H9 (cell line): ENCODE measurements at regions not wholly inside any gene's neighbourhood (a gene's known extent, or its start where the extent isn't known, plus 50 kb on each side); places are given as distances from the start of the nearest gene placed in this dataset.

Experiments used
- DNase-seq: peaks from one replicate; pipeline ENCODE4 v3.0.0-alpha.2; 2017
- H2AFZ ChIP-seq: one replicate; pipeline ENCODE4 v1.6.1; 2013; ENCODE audit warnings: mild to moderate bottlenecking, low read length, control low read depth, moderate library complexity
- H2AK5ac ChIP-seq: 2 replicates; pipeline ENCODE4 v1.6.1; 2013; ENCODE audit warnings: low read length, control low read depth, mixed read lengths; ENCODE audit not compliant: insufficient read length
- H2BK120ac ChIP-seq: one replicate; pipeline ENCODE4 v1.6.1; 2013; ENCODE audit warnings: low read depth, mild to moderate bottlenecking, low read length, control low read depth, inconsistent platforms; ENCODE audit not compliant: poor library complexity, severe bottlenecking
- H2BK12ac ChIP-seq: 2 replicates; pipeline ENCODE4 v1.6.1; 2013; ENCODE audit warnings: low read length, control low read depth, mixed read lengths, low read depth; ENCODE audit not compliant: insufficient read length
- H2BK15ac ChIP-seq: 2 replicates; pipeline ENCODE4 v1.6.1; 2013; ENCODE audit warnings: low read depth, low read length, control low read depth
- H2BK20ac ChIP-seq: one replicate; pipeline ENCODE4 v1.6.1; 2013; ENCODE audit warnings: low read depth, mild to moderate bottlenecking, low read length, control low read depth, inconsistent platforms; ENCODE audit not compliant: poor library complexity, severe bottlenecking
- H2BK5ac ChIP-seq: 2 replicates; pipeline ENCODE4 v1.6.1; 2013; ENCODE audit warnings: low read length, control low read depth, mixed read lengths; ENCODE audit not compliant: insufficient read length
- H3K14ac ChIP-seq: 2 replicates; pipeline ENCODE4 v1.6.1; 2013; ENCODE audit warnings: low read length, control low read depth; ENCODE audit not compliant: insufficient read depth
- H3K18ac ChIP-seq: 2 replicates; pipeline ENCODE4 v1.6.1; 2013; ENCODE audit warnings: low read depth, mild to moderate bottlenecking, mixed read lengths, low read length, control low read depth; ENCODE audit not compliant: insufficient read length
- H3K23ac ChIP-seq: 2 replicates; pipeline ENCODE4 v1.6.1; 2013; ENCODE audit warnings: low read length, control low read depth, mixed read lengths, low read depth; ENCODE audit not compliant: insufficient read length
- H3K23me2 ChIP-seq: 2 replicates; pipeline ENCODE4 v1.6.1; 2013; ENCODE audit warnings: low read depth, mild to moderate bottlenecking, mixed read lengths, low read length, control low read depth; ENCODE audit not compliant: insufficient read length, poor library complexity, severe bottlenecking
- H3K27ac ChIP-seq: 2 replicates; pipeline ENCODE4 v1.5.1; 2013; ENCODE audit warnings: low read length, control low read depth, mixed read lengths, low read depth; ENCODE audit not compliant: insufficient read length
- H3K27me3 ChIP-seq: 2 replicates; pipeline ENCODE4 v1.6.1; 2013; ENCODE audit warnings: low read length, control low read depth, inconsistent platforms; ENCODE audit not compliant: insufficient read depth
- H3K4ac ChIP-seq: 2 replicates; pipeline ENCODE4 v1.6.1; 2013; ENCODE audit warnings: low read depth, mild to moderate bottlenecking, control low read depth, inconsistent platforms, low read length, moderate library complexity
- H3K4me1 ChIP-seq: 2 replicates; pipeline ENCODE4 v1.6.1; 2013; ENCODE audit warnings: low read length, control low read depth, inconsistent platforms; ENCODE audit not compliant: insufficient read depth
- H3K4me2 ChIP-seq: 2 replicates; pipeline ENCODE4 v1.6.1; 2013; ENCODE audit warnings: low read length, control low read depth, mixed read lengths; ENCODE audit not compliant: insufficient read length, insufficient read depth
- H3K56ac ChIP-seq: 2 replicates; pipeline ENCODE4 v1.6.1; 2013; ENCODE audit warnings: low read depth, mild to moderate bottlenecking, mixed read lengths, low read length, control low read depth; ENCODE audit not compliant: insufficient read length
- H3K79me1 ChIP-seq: 2 replicates; pipeline ENCODE4 v1.6.1; 2013; ENCODE audit warnings: low read depth, mild to moderate bottlenecking, moderate library complexity, low read length, control low read depth, inconsistent platforms; ENCODE audit not compliant: insufficient read depth, poor library complexity, severe bottlenecking
- H3K79me2 ChIP-seq: 2 replicates; pipeline ENCODE4 v1.6.1; 2013; ENCODE audit warnings: low read length, control low read depth, inconsistent platforms; ENCODE audit not compliant: insufficient read depth
- H3K9ac ChIP-seq: 2 replicates; pipeline ENCODE4 v1.6.1; 2013; ENCODE audit warnings: low read length, control low read depth, mixed read lengths; ENCODE audit not compliant: insufficient read length; ENCODE audit errors: extremely low read depth
- H3K9me3 ChIP-seq: one replicate; pipeline ENCODE4 v1.6.1; 2013; ENCODE audit warnings: low read depth, low read length, inconsistent platforms; ENCODE audit not compliant: control insufficient read depth
- H3T11ph ChIP-seq: one replicate; pipeline ENCODE4 v1.6.1; 2013; ENCODE audit warnings: mild to moderate bottlenecking, low read length, control low read depth, inconsistent platforms
- H4K20me1 ChIP-seq: one replicate; pipeline ENCODE4 v1.6.1; 2013; ENCODE audit not compliant: control insufficient read depth, insufficient read length, insufficient read depth
- H4K5ac ChIP-seq: 2 replicates; pipeline ENCODE4 v1.6.1; 2013; ENCODE audit warnings: low read depth, mild to moderate bottlenecking, mixed read lengths, low read length, control low read depth; ENCODE audit not compliant: insufficient read length
- H4K8ac ChIP-seq: replicated peaks from 2 replicates; pipeline ENCODE4 v1.6.1; 2013; ENCODE audit warnings: low read length, control low read depth, mixed read lengths, low read depth; ENCODE audit not compliant: insufficient read length
- H4K91ac ChIP-seq: 2 replicates; pipeline ENCODE4 v1.6.1; 2013; ENCODE audit warnings: low read depth, mild to moderate bottlenecking, moderate library complexity, mixed read lengths, low read length, control low read depth; ENCODE audit not compliant: insufficient read length
- H3K27ac Mint-ChIP-seq, 3 experiments: 2 replicates in 2 of 3; 3 replicates in 1 of 3; pipeline ENCODE4 v1.8.0; 2020 to 2021; ENCODE audit warnings: mixed read lengths in 3 of 3, mild to moderate bottlenecking in 1 of 3, moderate library complexity in 1 of 3
- H3K27me3 Mint-ChIP-seq: 2 replicates; pipeline ENCODE4 v1.8.0; 2021; ENCODE audit warnings: low read depth, mild to moderate bottlenecking, moderate library complexity, mixed read lengths
- H3K36me3 Mint-ChIP-seq, 3 experiments: 2 replicates in 2 of 3; 3 replicates in 1 of 3; pipeline ENCODE4 v1.8.0; 2020 to 2021; ENCODE audit warnings: low read depth in 3 of 3, mixed read lengths in 3 of 3; ENCODE audit not compliant: insufficient read depth in 1 of 3
- H3K4me1 Mint-ChIP-seq, 2 experiments: 2 replicates each; pipeline ENCODE4 v1.8.0; 2020; ENCODE audit warnings: mixed read lengths in 2 of 2
- H3K4me3 Mint-ChIP-seq, 2 experiments: 2 replicates in 1 of 2; 3 replicates in 1 of 2; pipeline ENCODE4 v1.8.0; 2020 to 2021; ENCODE audit warnings: mild to moderate bottlenecking in 2 of 2, mixed read lengths in 2 of 2, moderate library complexity in 1 of 2
- H3K9me3 Mint-ChIP-seq, 2 experiments: 2 replicates in 1 of 2; 3 replicates in 1 of 2; pipeline ENCODE4 v1.8.0; 2020; ENCODE audit warnings: mild to moderate bottlenecking in 2 of 2, mixed read lengths in 2 of 2, moderate library complexity in 1 of 2
- WGBS: extraction: QIAGEN DNeasy Blood & Tissue Kit; methylation state at CpG from one replicate; pipeline ENCODE4 v1.1.7; 2013; ENCODE audit warnings: missing lambda C conversion rate, low lambda C conversion rate, mixed read lengths; ENCODE audit not compliant: insufficient read length; ENCODE audit errors: extremely low coverage; 5-methylcytosine and 5-hydroxymethylcytosine counted together
- TF ChIP-seq, protein P1 (sequence below): fragments of 200-600 bp; sonication (generic); conservative IDR thresholded peaks from 3 replicates; pipeline ENCODE4 v1.8.0; 2021; ENCODE audit warnings: antibody characterized with exemption, mild to moderate bottlenecking

GRCh38 chr2:396903-397302 is 109.0 kb upstream of the ALKAL2 start:
- H2BK20ac ChIP-seq: no peak overlapping the region
- H4K91ac ChIP-seq: no peak overlapping the region
- H3K4me2 ChIP-seq: no peak overlapping the region
- no peaks in the 10 kb centered on the region for H3K79me1 ChIP-seq
- peaks cover 4% of the 10 kb centered on the region for H3K27me3 Mint-ChIP-seq
- H3T11ph ChIP-seq: no peak overlapping the region
- H3K4me1 ChIP-seq: no peaks in the 10 kb centered on the region
- no peak overlapping the region for H3K4ac ChIP-seq
- no peak overlapping the region for H3K4me3 Mint-ChIP-seq
- no peaks in the 10 kb centered on the region for H3K9me3 Mint-ChIP-seq
- no peaks in the 10 kb centered on the region for H3K79me2 ChIP-seq
- peaks cover 14 to 17% of the 10 kb centered on the region in 2 experiments for H3K4me1 Mint-ChIP-seq
- no peak overlapping the region for H3K56ac ChIP-seq
- no peaks in the 10 kb centered on the region for H3K23me2 ChIP-seq
- no peak overlapping the region for H4K8ac ChIP-seq
- no peak overlapping the region for H2BK120ac ChIP-seq
- no peak overlapping the region for H3K9ac ChIP-seq
- H2BK15ac ChIP-seq: no peak overlapping the region
- TF ChIP-seq, protein P1, sequence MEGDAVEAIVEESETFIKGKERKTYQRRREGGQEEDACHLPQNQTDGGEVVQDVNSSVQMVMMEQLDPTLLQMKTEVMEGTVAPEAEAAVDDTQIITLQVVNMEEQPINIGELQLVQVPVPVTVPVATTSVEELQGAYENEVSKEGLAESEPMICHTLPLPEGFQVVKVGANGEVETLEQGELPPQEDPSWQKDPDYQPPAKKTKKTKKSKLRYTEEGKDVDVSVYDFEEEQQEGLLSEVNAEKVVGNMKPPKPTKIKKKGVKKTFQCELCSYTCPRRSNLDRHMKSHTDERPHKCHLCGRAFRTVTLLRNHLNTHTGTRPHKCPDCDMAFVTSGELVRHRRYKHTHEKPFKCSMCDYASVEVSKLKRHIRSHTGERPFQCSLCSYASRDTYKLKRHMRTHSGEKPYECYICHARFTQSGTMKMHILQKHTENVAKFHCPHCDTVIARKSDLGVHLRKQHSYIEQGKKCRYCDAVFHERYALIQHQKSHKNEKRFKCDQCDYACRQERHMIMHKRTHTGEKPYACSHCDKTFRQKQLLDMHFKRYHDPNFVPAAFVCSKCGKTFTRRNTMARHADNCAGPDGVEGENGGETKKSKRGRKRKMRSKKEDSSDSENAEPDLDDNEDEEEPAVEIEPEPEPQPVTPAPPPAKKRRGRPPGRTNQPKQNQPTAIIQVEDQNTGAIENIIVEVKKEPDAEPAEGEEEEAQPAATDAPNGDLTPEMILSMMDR: no peak
- H2BK12ac ChIP-seq: no peak overlapping the region
- no peaks in the 10 kb centered on the region for H4K20me1 ChIP-seq
- H3K23ac ChIP-seq: no peak overlapping the region
- no peaks in the 10 kb centered on the region for H3K27me3 ChIP-seq
- H3K18ac ChIP-seq: no peak overlapping the region
- no CpG with 5 or more reads among the region's 11 CpGs for WGBS
- no peak for DNase-seq
- no peaks in the 10 kb centered on the region for H3K36me3 Mint-ChIP-seq
- no peak overlapping the region for H2AFZ ChIP-seq
- H3K9me3 ChIP-seq: no peaks in the 10 kb centered on the region
- no peak overlapping the region for H3K27ac ChIP-seq
- no peak overlapping the region for H2BK5ac ChIP-seq
- peak overlapping the region; percentile 44 for H3K14ac ChIP-seq
- no peak overlapping the region for H2AK5ac ChIP-seq
- no peak overlapping the region for H3K27ac Mint-ChIP-seq
- H4K5ac ChIP-seq: no peak overlapping the region
